ENCODE measurements at regions not wholly inside any gene's neighbourhood (a gene's known extent, or its start where the extent isn't known, plus 50 kb on each side); places are given as distances from the start of the nearest gene placed in this dataset.
"Not testable (repeated sequence)": the region's sequence is repeated elsewhere in the genome, so short reads cannot be mapped to it uniquely, and the experiment has no call there.

DNA sequence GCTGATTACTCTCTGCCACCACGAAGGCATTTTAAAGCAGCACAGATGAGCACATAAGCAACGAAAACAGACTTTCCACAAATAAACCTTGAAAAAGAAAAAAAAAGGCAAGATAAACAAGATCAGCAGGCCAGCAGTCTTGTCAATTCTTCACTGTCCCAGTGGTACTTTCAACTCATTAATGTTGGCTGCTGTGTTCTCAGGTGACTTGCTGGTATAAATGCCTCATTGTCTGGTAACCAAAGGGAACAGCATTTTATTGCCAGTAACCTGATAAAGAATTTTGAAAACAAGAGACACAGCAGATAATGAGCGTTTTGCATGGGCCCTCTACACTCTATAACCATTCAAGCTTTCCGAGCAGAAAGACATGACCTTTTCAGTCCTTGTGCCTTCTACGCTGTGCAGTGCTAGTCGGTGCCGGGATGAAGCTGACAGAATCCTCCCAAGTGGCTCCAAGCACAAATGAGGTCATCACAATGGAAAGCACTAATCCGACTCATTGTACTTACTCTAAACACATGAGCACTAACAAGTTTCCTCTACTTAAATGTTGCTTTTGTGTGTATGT is 242.9 kb upstream of the FRG1 start:
- H3K79me2 ChIP-seq (ENCODE audit: insufficient read depth, low read length); DNase-seq (ENCODE audit: low read depth, low spot score); H4K20me1 ChIP-seq (ENCODE audit: insufficient read depth); BruUV-seq (replicated peaks); intact Hi-C loops (cut with micrococcal nuclease); POLR2A ChIA-PET; H3K4me1 ChIP-seq (ENCODE audit: control insufficient read depth in 1 of 2, insufficient read depth in 2 of 2, low read length in 2 of 2); H3K27ac ChIP-seq (ENCODE audit: low read depth, low read length); CTCF ChIA-PET; ATAC-seq; H3K9me3 ChIP-seq (ENCODE audit: control insufficient read depth in 1 of 2, insufficient read depth in 1 of 2, low read depth in 1 of 2, low read length in 2 of 2); RAD21 ChIA-PET (ENCODE audit: low non-redundant PET in 1 of 2, low total read pairs in 2 of 2, uncharacterized antibody in 2 of 2, unreplicated experiment in 2 of 2); H3K27me3 ChIP-seq (ENCODE audit: insufficient read depth, low read length); H3K4me3 ChIP-seq (replicated peaks in 1 of 2; ENCODE audit: low read depth in 1 of 2, low read length in 2 of 2); H2AFZ ChIP-seq (ENCODE audit: low read depth, low read length, poor library complexity, severe bottlenecking); H3K9ac ChIP-seq (ENCODE audit: low read length); H3K9me2 ChIP-seq (ENCODE audit: insufficient read depth); H3K4me2 ChIP-seq (ENCODE audit: low read length); H3K36me3 ChIP-seq (ENCODE audit: control insufficient read depth in 1 of 2, insufficient read depth in 2 of 2, low read length in 2 of 2): not testable (repeated sequence)

DNA sequence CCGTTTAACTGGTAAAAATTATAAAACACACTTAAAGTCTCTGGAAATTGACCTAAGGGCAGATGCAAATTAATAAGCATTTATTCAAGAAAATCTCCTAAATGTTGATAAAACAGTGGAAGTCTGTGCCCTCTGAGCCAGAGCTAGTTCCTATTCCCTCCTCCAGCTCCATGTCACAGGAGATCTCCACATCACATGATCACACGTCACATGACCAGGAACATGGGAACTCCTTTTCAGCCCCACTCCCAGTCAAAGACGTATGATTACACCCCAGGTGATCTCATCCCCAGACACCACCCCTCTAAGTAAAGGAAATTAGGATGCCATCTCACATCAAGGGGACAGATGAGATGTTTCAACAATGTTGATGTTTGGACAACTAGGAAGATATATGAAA is 237.7 kb upstream of the FRG1 start:
- POLR2A ChIA-PET; DNase-seq (ENCODE audit: low read depth, low spot score); H3K4me1 ChIP-seq (ENCODE audit: control insufficient read depth in 1 of 2, insufficient read depth in 2 of 2, low read length in 2 of 2); H3K9me2 ChIP-seq (ENCODE audit: insufficient read depth); H4K20me1 ChIP-seq (ENCODE audit: insufficient read depth); BruUV-seq (replicated peaks); intact Hi-C loops (cut with micrococcal nuclease); RAD21 ChIA-PET (ENCODE audit: low non-redundant PET in 1 of 2, low total read pairs in 2 of 2, uncharacterized antibody in 2 of 2, unreplicated experiment in 2 of 2); H3K4me3 ChIP-seq (replicated peaks in 1 of 2; ENCODE audit: low read depth in 1 of 2, low read length in 2 of 2); ATAC-seq; H3K4me2 ChIP-seq (ENCODE audit: low read length); H3K9ac ChIP-seq (ENCODE audit: low read length); H3K9me3 ChIP-seq (ENCODE audit: control insufficient read depth in 1 of 2, insufficient read depth in 1 of 2, low read depth in 1 of 2, low read length in 2 of 2); H3K36me3 ChIP-seq (ENCODE audit: control insufficient read depth in 1 of 2, insufficient read depth in 2 of 2, low read length in 2 of 2); H2AFZ ChIP-seq (ENCODE audit: low read depth, low read length, poor library complexity, severe bottlenecking); CTCF ChIA-PET; H3K79me2 ChIP-seq (ENCODE audit: insufficient read depth, low read length); H3K27me3 ChIP-seq (ENCODE audit: insufficient read depth, low read length); H3K27ac ChIP-seq (ENCODE audit: low read depth, low read length): not testable (repeated sequence)

DNA sequence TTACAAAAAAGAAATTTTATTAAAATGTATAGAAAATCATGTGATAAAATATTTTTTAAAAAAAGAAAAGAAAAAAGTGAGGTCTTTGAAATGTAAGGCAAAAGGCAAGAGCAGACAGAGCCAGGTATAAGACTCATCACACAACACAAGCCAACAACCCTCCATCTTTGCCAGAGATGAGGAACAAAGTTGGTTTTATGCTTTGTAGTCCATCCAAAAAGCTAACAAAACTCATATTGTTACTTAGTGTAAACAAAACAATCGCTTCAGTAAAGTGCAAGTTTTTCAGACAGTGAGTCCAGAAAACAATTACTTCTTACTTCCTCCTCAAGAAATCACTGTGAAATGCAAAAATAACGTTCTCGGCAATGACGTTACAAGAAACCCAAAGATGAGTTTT is 233.9 kb upstream of the FRG1 start:
- H3K36me3 ChIP-seq (ENCODE audit: control insufficient read depth in 1 of 2, insufficient read depth in 2 of 2, low read length in 2 of 2); H3K4me2 ChIP-seq (ENCODE audit: low read length); H3K27ac ChIP-seq (ENCODE audit: low read depth, low read length); H3K9me2 ChIP-seq (ENCODE audit: insufficient read depth); H3K9me3 ChIP-seq (ENCODE audit: control insufficient read depth in 1 of 2, insufficient read depth in 1 of 2, low read depth in 1 of 2, low read length in 2 of 2); H3K9ac ChIP-seq (ENCODE audit: low read length); H3K27me3 ChIP-seq (ENCODE audit: insufficient read depth, low read length); H3K4me3 ChIP-seq (replicated peaks in 1 of 2; ENCODE audit: low read depth in 1 of 2, low read length in 2 of 2); H3K4me1 ChIP-seq (ENCODE audit: control insufficient read depth in 1 of 2, insufficient read depth in 2 of 2, low read length in 2 of 2); CTCF ChIA-PET; BruUV-seq (replicated peaks); intact Hi-C loops (cut with micrococcal nuclease); POLR2A ChIA-PET; DNase-seq (ENCODE audit: low read depth, low spot score); RAD21 ChIA-PET (ENCODE audit: low non-redundant PET in 1 of 2, low total read pairs in 2 of 2, uncharacterized antibody in 2 of 2, unreplicated experiment in 2 of 2); ATAC-seq; H4K20me1 ChIP-seq (ENCODE audit: insufficient read depth); H3K79me2 ChIP-seq (ENCODE audit: insufficient read depth, low read length); H2AFZ ChIP-seq (ENCODE audit: low read depth, low read length, poor library complexity, severe bottlenecking): not testable (repeated sequence)

DNA sequence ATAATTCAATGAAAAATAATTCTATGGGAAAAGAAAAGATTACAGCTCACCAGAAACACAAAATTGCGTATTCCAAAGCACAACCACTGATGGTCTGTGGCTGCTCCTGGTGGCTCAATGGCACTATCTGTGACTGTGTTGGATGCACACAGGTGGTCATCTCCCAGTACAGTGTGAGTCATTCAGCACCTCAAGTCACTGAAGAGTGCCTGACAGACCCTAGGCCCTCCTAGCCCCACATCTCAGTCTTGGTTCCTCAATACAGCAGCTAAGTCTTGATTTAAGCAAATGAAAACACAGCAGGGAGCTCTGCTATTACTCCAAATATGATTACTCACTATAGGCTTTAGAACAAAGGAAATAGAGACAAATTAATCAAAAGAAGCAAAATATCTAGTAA is 233.4 kb upstream of the FRG1 start:
- BruUV-seq (replicated peaks); CTCF ChIA-PET: not testable (repeated sequence)

DNA sequence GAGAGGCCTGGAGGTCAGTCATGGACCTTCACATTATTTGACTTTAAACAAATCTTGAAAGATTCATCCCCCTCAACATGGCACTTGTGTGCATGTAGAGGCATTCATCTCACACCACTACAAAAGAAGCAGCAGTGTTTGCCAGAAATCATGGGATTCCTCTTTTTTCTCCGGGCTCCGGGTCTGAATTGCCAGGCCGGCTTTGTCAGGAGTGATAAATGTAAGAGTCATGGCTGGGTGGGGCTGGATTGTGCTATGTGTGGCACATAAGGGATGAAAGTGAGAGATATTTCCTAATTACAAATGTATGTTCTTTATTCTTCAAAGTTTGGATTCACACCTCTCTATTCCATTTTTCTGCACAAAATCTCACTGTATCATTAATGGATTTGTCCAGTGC is 228.7 kb upstream of the FRG1 start:
- RAD21 ChIA-PET (ENCODE audit: low non-redundant PET in 1 of 2, low total read pairs in 2 of 2, uncharacterized antibody in 2 of 2, unreplicated experiment in 2 of 2); H3K9me2 ChIP-seq (ENCODE audit: insufficient read depth); H3K4me1 ChIP-seq (ENCODE audit: control insufficient read depth in 1 of 2, insufficient read depth in 2 of 2, low read length in 2 of 2); H3K36me3 ChIP-seq (ENCODE audit: control insufficient read depth in 1 of 2, insufficient read depth in 2 of 2, low read length in 2 of 2); H3K9me3 ChIP-seq (ENCODE audit: control insufficient read depth in 1 of 2, insufficient read depth in 1 of 2, low read depth in 1 of 2, low read length in 2 of 2); H3K27me3 ChIP-seq (ENCODE audit: insufficient read depth, low read length); DNase-seq (ENCODE audit: low read depth, low spot score); CTCF ChIA-PET; H4K20me1 ChIP-seq (ENCODE audit: insufficient read depth); POLR2A ChIA-PET; H3K79me2 ChIP-seq (ENCODE audit: insufficient read depth, low read length); H3K9ac ChIP-seq (ENCODE audit: low read length); H3K27ac ChIP-seq (ENCODE audit: low read depth, low read length); H3K4me2 ChIP-seq (ENCODE audit: low read length); intact Hi-C loops (cut with micrococcal nuclease); H2AFZ ChIP-seq (ENCODE audit: low read depth, low read length, poor library complexity, severe bottlenecking); H3K4me3 ChIP-seq (replicated peaks in 1 of 2; ENCODE audit: low read depth in 1 of 2, low read length in 2 of 2); ATAC-seq; BruUV-seq (replicated peaks): not testable (repeated sequence)

More for the DNA sequence above, 233.4 kb upstream of the FRG1 start:
- H2AFZ ChIP-seq (ENCODE audit: low read depth, low read length, poor library complexity, severe bottlenecking); DNase-seq (ENCODE audit: low read depth, low spot score); H3K9ac ChIP-seq (ENCODE audit: low read length); H3K27ac ChIP-seq (ENCODE audit: low read depth, low read length); H3K4me3 ChIP-seq (replicated peaks in 1 of 2; ENCODE audit: low read depth in 1 of 2, low read length in 2 of 2); H3K9me2 ChIP-seq (ENCODE audit: insufficient read depth); H3K4me1 ChIP-seq (ENCODE audit: control insufficient read depth in 1 of 2, insufficient read depth in 2 of 2, low read length in 2 of 2); POLR2A ChIA-PET; H3K36me3 ChIP-seq (ENCODE audit: control insufficient read depth in 1 of 2, insufficient read depth in 2 of 2, low read length in 2 of 2); RAD21 ChIA-PET (ENCODE audit: low non-redundant PET in 1 of 2, low total read pairs in 2 of 2, uncharacterized antibody in 2 of 2, unreplicated experiment in 2 of 2); intact Hi-C loops (cut with micrococcal nuclease); H3K79me2 ChIP-seq (ENCODE audit: insufficient read depth, low read length); H3K9me3 ChIP-seq (ENCODE audit: control insufficient read depth in 1 of 2, insufficient read depth in 1 of 2, low read depth in 1 of 2, low read length in 2 of 2); H3K27me3 ChIP-seq (ENCODE audit: insufficient read depth, low read length); ATAC-seq; H3K4me2 ChIP-seq (ENCODE audit: low read length); H4K20me1 ChIP-seq (ENCODE audit: insufficient read depth): not testable (repeated sequence)
